ENCODE measurements at regions not wholly inside any gene's neighbourhood (a gene's known extent, or its start where the extent isn't known, plus 50 kb on each side); places are given as distances from the start of the nearest gene placed in this dataset.
"Not testable (repeated sequence)": the region's sequence is repeated elsewhere in the genome, so short reads cannot be mapped to it uniquely, and the experiment has no call there.

- DNase-seq (ENCODE audit: low read depth in 3 of 3): no peak
These were observed 162.1 kb downstream of the GLUL start for GRCh38 chr1:182229451-182229850.

GRCh38 chr1:182227864-182228547 is 163.6 kb downstream of the GLUL start:
- no peak for DNase-seq (ENCODE audit: low read depth in 3 of 3)

GRCh38 chr1:182226618-182227017 is 165.0 kb downstream of the GLUL start:
- no peak for DNase-seq (ENCODE audit: low read depth in 3 of 3)

GRCh38 chr1:182225755-182226154 is 164.2 kb upstream of the ZNF648 start:
- not testable (repeated sequence) for DNase-seq (ENCODE audit: low read depth in 3 of 3)

GRCh38 chr1:182221990-182222389 is 160.5 kb upstream of the ZNF648 start:
- not testable (repeated sequence) for DNase-seq (ENCODE audit: low read depth in 3 of 3)

DNA sequence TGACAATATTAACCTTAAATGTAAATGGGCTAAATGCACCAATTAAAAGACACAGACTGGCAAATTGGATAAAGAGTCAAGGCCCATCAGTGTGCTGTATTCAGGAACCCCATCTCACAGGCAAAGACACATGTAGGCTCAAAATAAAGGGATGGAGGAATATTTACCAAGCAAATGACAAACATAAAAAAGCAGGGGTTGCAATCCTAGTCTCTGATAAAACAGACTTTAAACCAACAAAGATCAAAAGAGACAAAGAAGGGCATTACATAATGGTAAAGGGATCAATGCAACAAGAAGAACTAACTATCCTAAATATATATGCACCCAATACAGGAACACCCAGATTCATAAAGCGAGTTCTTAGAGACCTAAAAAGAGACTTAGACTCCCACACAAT is 159.9 kb upstream of the ZNF648 start:
- not testable (repeated sequence) for DNase-seq (ENCODE audit: low read depth in 3 of 3)

DNA sequence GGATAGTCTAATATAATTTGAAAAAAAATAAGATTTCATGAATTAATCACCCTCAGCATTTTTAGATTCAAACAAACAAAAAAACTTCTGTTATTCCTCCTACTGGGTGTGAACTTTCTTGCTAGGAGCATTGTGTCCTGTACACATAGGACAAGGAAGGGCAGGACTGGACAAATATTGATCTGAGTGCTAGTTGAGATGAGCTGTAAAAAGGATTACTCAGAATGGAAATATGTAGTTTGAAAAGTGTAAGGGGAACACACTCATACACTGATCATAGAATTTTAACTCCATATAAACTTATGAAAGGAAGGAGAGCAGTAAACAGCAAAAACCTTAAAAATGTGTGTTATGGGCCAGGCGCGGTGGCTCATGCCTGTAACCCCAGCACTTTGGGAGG is 156.5 kb upstream of the ZNF648 start:
- no peak for DNase-seq (ENCODE audit: low read depth in 3 of 3)

DNA sequence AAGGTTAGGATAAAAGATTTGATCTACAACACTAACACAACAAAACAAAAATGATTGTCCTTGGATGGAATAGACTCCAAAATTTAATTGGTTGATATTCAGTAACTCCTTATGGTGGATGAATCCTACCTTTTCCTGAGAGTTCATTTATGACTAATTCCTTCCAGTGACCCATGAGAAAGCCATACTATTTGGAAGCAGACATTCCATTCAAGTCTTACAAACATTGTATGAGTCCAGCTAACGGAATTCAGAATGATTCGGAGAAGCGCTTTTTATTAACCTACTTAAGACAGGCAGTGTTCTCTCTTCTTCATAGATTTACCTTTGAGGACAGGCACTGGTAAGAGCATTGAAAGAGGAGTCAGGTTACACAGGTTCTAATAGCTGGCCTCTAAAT is 155.6 kb upstream of the ZNF648 start:
- no peak for DNase-seq (ENCODE audit: low read depth in 3 of 3)

DNA sequence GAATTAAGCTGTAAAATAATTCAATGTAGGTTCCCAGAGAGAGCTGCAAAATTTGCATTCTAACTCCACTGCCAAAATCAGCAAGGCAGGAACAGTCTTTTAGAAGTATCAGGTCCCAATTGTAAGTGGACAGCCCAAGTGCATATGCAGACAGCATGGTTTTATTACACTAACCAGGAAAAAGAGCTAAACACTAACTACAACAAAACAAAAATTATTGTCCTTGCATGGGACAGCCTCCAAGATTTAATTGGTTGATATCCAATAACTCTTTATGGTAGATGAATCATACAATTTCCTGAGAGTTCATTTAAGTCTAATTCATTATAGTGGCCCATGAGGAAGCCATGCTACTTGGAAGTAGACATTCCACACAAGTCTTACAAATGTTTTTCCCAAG is 154.3 kb upstream of the ZNF648 start:
- DNase-seq (ENCODE audit: low read depth in 3 of 3): no peak

DNA sequence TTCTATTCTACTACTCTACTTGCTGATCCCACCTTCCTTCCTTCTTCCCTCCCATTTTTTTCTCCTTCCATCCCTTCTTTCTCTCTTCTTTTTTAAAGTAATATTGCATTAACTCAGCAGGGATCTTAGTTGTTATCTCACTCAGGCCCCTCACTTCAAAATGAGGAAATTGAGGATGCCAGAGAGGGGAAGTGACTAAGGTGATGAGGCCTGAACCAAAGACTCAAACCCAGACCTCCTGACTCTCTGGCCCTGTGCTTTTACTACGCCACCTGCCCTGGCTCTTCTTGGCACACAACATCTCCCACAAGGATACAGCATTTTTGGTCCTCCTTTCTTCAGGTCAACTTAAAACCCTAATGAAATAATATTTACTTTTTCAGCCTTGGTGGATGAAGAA is 151.7 kb upstream of the ZNF648 start:
- DNase-seq (ENCODE audit: low read depth in 3 of 3): no peak

DNA sequence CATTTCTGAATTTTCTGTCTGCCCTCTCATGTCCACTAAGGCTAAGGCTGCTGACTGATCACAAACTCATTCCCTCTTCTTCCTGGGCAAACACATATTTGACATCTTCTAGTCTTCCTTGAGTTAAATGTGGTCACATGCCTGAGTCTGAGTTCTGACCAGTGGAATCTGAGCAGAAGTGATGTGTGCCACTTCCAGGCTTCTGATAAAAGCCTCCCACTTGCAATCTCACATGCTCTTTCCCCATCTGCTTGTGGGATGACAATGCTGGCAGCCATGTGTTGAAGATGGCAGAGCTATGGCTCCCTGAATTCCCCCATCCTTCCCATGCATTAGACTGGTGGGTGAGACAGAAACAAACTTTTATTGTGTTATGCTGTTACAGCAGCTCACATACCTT is 149.9 kb upstream of the ZNF648 start:
- DNase-seq (ENCODE audit: low read depth in 3 of 3): no peak

DNA sequence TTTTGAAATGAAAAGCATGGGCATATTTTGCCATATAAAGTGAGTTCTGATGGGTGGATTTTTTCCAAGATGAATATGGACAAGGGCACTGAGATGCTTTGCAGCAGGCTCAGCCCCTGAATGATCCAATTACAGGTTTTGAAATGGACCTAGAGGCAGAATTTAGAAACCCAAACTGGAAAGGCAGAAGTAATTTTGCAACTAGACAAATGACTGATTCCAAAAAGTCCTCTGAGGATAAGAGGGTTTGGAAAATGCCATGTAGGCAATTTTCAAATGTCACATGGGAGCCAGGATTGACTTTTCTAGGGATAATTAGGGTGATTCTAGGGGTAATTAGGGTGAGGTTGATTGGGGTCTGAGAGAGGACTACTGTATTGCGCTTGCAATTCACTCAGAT is 148.9 kb upstream of the ZNF648 start:
- DNase-seq (ENCODE audit: low read depth in 3 of 3): no peak

DNA sequence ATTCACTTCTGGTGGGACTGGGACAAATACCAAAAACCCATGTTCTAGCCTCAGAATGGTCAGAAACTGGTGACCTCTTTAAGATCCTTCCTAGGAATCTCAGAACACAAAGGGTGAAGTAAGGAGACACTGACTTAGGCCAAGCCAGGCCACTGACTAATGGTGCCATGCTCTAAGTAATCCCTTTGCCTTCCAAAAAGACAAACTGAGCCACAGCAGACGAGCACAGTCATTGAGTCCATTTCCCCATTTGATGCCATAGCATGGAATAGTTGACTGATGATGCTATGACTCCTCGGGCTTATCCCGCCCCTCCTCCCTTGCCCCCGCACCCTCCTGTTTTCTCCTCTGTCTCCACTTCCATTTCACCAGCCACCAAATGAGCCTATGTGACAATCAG is 145.8 kb upstream of the ZNF648 start:
- no peak for DNase-seq (ENCODE audit: low read depth in 3 of 3)

DNA sequence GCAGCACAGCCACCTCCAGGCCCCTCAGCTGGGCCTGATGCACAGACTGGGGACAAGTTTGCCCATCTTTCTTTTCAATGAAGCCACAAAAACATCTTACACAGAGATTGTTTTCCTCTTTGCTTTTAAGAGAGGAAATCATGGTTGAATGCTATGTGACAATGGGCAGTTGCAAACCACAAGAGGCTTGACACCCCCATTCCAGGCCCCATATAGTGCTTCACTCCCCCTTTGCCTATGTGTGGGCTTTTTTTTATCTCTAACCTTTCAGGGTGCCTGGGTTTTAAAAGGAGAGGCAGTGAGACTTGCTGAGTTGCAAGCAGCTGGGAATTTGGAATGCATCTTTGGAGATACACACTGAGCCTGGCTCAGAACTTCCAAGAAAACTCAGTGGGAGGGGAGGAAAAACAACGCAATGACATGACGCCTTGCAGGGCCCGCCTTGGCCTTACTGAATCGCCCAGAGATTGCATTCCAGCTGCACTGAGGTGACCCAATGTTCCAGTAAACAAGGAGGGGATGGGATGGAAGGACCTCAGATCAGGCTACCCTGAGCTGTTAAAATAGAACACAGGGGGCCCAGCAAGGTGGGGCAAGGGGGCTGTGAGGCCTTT is 145.2 kb upstream of the ZNF648 start:
- DNase-seq (ENCODE audit: low read depth in 3 of 3): no peak

DNA sequence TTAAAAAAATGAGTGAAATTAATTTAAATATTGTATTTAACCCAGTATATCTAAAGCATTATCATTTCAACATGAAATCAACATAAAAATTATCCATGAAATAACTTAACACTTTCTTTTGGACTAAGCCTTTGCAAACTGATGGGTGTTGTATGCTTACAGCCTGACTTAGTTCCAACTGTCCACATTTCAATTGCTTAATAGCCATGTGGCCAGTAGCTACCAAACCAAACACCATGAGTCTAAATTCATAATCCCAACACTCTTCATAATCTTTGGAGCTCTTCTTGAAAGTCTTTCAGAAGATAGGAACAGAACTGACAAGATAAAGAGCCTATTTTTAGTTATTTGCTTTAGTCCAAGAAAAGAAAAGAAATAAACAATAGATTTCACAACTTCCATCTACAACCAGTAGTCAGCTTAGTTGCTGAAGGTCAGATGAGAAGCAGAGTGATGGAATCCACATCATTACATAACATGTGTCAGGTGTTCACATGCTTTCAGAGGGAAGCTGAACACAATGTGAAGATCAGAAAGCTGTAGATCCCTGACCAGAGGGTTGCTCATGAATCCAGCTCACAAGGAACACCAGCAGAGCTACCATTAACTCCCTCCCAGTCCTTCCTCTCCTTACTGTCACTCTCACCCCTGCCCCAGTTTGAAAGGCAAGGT is 144.0 kb upstream of the ZNF648 start:
- DNase-seq (ENCODE audit: low read depth in 3 of 3): no peak

GRCh38 chr1:182203191-182203875 is 141.8 kb upstream of the ZNF648 start:
- no peak for DNase-seq (ENCODE audit: low read depth in 3 of 3)

DNA sequence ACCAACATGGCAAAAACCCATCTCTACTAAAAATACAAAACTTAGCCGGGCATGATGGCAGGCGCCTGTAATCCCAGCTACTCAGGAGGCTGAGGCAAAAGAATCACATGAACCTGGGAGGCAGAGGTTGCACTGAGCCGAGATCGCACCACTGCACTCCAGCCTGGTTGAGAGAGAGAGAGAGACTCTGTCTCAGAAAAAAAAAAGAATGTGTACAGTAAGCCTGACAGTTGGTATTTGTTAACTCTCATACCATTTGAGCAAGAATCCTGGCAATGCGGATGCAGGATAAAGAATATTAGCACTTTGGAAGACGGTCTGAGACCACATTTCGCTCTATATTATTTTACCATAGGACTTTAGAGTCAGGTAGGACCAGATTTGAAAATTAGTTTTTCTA is 140.0 kb upstream of the ZNF648 start:
- not testable (repeated sequence) for DNase-seq (ENCODE audit: low read depth in 3 of 3)

GRCh38 chr1:182200025-182200812 is 138.7 kb upstream of the ZNF648 start:
- DNase-seq (ENCODE audit: low read depth in 3 of 3): no peak

DNA sequence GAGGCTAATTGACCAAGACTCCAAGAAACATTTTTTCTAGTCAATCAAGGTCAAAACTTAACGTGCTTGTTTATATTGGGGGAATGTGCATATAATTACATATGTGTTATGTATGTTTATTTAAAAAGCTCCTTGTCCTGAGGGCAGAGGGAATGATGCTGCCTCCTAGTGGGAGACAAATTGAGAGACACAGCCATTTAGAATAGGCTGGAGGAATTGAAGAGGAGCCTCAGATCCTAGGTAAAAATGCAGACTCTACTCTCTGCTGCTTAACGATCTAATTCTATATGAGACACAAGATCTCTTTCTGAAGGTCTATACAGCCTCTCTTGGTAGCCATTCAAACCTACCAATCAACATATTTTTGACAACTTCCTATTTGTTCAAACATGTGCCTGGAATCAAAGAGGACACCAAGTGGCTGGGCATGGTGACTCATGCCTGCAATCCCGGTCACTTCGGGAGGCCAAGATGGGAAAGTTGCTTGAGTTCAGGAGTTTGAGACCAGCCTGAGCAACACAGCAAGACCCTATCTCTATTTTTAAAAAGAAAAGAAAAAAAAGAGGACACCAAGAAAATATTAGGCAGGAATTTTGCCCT is 136.6 kb upstream of the ZNF648 start:
- no peak for DNase-seq (ENCODE audit: low read depth in 3 of 3)

- DNase-seq (ENCODE audit: low read depth in 3 of 3): no peak
These were observed 135.7 kb upstream of the ZNF648 start for GRCh38 chr1:182196897-182197870.

Measured in stimulated activated CD4-positive, alpha-beta T cell treated with anti-CD3 and anti-CD28 coated beads, TNF-alpha, amount 100 ng/mL, for 24 hours (primary cell).